NOMO-1 (cell line): ENCODE measurements at regions not wholly inside any gene's neighbourhood (a gene's known extent, or its start where the extent isn't known, plus 50 kb on each side); places are given as distances from the start of the nearest gene placed in this dataset.

Experiments used
- DNase-seq, 2 experiments: peaks; one replicate each; lab custom pipeline; 2025; ENCODE audit not compliant: unreplicated experiment in 2 of 2; lab: John Stamatoyannopoulos, UW

DNA sequence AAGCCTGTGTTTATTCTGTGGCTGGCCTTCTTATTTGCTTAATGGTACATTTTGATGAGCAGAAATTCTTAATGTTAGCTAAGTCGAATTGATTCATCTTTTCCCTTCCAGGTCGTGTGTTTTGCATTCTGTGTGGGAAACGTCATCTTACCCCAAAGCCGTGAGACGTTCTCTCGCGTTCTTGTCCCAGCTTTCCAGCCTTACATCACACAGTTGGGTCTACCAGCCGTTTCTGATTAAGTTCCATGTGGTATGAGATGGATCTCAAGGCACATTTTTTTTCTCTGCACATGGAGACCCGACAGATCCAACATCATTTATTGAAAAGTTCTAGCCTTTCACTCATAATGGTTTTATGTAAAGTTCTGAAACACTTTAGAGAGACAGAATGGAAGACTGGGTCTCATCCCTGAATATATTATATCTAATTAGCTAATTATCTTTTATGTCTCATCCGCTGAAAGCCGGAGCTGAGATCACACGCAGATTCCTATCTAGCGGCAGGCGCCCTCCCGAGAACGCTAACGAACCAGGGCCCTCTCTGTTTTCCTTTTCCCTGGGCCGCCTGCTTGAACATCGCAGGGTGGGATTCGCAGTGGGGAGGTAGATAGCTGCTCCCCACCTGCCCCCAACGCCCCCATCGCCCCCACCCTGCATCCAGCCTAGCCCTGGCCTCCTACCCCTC, 1162.2 kb downstream of the BRD1 start:
- DNase-seq: no peak

DNA sequence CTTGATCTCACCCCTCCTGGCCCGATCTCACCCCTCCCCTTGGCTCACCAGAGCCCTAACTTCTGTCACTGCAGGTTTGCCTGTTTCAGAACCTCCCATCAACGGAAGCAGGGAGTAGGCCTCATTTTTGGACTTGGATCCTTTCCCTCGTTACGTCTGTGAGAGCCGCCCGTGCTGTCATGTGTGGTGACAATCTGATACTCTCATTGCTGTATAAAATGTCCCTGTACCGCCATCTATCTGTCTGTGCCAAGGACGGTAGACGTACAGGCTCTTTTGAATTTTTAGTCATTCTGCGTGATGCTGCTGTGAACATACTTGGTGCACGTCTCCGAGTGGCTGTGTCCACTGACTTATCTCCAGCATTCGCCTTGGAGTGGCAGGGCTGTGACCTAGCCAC, 1163.1 kb downstream of the BRD1 start:
- DNase-seq: no peak

DNA sequence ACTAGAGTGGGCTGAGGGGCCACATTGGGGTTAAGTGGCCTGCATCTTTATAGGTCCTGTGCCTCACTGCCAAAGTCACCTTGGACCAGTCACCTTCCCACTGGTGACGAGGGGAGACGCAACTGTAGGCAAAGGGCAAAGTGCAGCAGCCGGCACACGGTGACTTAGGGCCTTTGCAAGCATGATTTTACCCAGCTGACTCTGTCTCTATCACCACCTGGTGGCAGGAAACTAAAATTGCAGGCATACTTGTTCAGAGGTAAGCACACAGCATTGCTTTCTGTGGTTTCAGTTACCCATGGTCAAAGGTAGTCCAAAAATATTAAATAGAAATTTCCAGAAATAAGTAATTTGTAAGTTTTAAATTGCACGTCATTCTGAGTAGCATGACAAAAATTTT, 1164.4 kb downstream of the BRD1 start:
- DNase-seq: no peak

DNA sequence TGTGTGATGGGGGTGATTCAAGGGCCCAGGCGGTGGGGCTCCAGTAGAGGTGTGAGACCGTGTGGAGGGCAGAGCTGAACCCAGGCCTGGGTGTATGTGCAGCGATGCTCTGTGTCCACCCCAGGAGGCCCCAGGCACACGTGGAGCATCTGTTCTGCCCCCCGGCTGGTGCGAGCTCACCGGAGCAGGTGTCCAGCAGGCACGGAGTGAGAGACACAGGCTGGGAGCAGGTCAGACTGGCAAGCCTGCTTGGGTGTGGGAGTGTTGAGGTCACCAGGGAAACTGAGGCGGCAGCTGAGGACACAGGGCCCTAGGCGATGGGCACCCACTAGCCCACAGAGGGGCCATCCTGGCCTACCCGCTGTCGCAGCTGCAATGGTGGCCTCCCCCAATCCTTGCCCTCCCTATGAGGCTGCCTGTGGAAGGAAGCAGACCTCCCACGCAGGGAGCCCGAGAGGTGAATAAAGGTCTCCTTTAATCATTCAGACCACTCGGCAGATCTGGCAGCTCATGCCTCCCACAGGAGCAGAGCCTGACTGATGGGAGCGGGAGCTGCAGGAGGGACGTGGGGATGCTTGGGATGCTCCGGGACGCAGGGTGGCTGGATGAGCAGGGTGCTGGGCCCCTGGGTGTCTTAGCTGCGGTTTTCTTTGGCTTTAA, 1165.1 kb downstream of the BRD1 start:
- no peak for DNase-seq

DNA sequence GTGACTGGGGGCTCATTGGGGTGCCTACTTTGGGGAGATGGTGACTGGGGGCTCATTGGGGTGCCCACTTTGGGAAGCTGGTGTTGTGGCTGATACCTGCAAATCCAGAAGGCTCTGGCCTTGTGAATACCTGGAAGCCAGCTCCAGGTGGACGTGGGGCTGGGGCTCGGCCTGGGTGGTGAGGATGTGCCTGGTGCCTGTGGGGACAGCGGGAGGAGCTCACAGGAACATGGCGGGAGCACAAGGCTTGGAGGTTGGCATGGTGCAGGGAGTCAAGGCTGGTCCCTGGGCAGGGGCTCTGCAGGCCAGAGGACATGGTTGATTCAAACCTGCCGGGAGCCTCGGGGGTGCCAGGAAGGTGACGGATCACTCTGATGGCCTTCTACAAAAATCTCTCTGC, 1165.7 kb downstream of the BRD1 start:
- DNase-seq: no peak

DNA sequence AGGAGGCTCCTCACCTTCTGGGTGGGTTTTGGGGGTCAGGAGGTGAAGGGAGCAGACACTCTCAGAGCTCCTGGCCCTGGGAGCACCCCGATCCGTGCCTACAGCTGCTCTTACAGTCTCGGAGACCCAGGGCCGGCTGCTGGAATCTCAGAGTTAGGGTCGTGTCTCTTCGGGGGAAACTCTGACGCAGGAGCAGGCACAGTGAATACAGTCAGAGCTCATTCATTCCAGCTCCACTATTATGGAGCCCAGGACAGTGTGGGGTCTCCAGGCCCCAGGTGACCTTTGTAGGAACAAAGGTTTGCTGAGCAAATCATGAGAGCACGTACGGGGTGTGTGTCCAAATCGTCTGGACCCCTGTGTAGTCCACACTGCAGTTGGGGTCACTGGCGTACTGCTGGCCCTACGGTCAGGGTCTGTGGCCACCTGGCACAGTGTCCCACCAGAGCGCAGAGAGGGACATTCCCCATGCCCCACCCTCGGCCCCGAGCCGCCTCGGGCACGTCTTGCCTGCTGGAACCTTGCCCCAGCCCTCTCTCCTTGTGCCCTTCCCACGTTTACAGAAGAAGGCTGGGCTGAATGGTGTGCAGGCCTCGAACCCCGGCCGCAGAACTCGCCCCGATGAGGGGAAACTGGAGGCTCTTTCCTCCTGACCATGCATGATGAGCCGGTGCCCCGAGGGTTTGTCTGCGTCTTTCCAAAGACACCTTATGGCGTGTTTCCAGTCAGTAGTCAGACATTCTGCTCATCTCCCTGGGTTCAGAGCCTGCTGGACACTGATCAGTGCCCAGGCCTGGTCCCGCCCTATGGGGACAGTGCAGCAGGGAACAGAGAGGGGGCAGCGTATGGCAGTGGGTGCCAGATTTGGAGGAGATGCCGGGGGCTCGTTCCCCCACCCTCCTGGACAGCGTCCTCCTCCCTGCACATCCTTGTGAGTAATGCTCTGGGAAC, 1166.6 kb downstream of the BRD1 start:
- no peak for DNase-seq

DNA sequence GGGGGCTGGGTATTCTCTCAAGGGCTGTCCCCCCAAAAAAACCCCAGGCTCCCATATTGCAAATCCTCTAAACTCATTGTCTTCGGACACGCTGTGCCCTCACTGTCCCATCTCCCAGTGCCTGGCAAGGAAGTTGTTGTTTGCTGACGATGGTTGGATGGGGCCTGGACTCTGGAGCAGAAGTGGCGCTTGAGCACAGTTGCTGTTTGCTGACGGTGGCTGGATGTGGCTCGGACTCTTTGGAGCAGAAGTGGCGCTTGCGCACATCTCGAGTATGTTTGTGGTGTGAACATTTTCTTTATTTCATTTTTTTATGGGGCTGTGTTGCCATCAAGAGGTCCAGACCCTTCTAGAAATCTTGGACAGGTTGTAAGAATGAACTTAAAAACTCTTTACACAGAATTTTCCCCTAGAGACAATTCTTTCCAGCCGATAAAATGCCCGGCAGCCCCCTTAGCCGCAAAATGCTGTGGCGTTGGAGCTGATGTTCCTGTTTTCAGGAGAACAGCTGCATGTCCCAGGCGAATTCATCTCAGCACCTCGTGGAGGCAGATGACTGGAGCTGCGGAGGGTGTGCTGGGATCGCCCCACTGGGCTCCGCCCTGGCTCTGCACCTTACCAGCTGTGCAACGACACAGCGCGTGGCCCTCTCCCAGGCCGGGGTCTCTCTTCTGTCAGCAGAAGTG, 1167.4 kb downstream of the BRD1 start:
- no peak for DNase-seq

DNA sequence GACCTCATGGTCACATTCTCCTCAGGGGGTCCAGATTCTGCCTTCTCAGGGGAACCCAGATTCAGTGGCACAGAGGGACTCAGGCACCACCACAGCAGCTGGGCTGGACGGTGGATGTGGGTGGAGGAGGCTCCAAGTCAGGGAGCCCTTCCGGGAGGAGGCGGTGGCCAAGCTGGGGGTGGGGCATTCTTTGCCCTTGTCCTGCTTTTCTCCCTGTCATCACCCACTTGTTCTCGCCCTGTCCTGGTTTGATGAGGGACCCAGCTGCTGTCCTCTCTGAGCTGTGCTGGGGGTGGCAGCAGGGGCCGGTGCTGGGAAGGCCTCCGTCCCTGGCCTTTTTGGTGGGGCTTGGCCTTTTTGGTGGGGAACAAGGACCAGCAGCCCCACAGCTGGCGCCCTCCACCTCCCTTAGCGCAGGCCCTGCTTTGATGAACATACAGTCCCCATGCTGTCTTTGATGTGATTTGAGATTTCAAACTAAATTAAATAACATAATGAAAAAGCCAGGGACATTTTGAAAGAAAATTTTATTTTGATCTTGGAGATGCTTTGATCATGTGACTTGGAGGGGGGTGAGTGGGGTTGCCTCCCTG, 1168.2 kb downstream of the BRD1 start:
- DNase-seq: no peak

DNA sequence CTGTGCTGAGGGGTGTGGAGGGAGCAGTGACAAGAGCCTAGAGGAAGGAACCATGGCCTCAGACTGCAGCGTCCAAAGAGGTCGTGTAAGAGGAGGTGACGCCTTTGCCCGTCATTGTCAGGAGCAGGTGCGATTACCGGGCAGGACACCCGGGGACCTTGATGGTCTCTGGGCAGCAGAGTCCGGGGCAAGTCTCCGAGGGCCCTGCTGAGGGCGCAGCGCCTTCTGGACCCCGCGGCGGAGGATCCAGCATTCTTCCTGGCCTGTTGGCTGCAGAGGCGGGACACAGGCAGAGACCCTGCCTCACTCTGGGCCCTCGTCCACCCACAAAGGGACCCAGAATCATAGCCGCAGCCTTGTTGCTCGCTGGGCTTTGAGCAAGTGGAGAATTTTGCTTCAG, 1168.8 kb downstream of the BRD1 start:
- no peak for DNase-seq

DNA sequence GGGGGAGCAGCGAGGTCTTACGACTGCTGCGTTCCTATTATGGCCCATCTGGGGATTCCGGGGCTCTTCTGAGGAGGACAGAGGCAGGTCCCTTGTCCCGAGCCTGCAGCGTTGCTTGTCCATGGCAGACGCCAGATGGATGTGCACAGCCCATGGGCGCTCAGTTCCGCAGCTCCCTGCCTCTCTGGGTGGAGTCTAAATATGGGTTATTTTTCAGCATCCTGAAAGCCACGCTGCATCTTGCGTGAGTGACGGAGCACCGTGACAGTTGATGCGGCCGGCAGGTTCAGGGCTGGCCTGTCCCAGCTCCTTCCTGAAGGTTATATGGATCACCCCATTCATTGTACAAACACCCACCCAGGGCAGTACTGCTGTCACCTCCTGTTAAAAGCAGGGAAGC, 1169.4 kb downstream of the BRD1 start:
- no peak for DNase-seq

DNA sequence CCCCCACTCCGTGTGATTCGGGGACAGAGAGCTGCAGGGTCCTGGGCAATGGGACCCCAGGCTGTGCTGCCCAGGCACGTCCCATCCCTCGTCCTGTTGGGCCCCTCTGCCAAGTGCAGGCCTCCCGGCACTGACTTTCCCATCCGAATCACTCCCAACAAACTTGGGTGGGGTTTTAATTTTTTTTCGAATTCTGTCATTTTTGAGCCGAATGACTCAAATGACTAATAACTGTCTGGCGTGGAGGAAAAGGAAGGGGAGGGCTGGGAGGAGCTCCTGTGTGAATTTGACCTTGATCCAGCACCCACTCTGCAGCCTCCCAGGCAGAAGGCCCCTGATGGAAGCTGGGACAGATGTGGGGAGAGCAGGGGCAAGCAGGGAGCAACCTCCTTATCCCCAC, 1173.2 kb downstream of the BRD1 start:
- no peak for DNase-seq

DNA sequence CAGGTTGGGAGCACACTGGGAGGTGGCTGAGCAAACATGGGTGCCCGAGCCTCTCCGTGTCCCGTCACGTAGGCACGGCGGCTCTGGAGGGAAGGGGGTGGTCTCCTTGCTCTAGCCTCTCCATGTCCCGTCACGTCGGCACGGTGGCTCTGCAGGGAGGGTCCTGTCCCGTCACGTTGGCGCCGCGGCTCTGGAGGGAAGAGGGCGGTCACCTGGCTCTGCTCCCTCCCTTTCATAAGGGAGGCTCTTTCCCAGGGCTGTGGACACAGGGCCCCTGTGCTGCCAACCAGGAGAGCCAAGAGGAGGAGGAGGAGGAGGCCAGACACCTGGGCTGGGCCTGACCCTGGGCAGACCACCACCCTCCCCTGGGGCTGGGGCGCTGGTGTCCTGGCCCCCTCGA, 1173.7 kb downstream of the BRD1 start:
- no peak for DNase-seq

DNA sequence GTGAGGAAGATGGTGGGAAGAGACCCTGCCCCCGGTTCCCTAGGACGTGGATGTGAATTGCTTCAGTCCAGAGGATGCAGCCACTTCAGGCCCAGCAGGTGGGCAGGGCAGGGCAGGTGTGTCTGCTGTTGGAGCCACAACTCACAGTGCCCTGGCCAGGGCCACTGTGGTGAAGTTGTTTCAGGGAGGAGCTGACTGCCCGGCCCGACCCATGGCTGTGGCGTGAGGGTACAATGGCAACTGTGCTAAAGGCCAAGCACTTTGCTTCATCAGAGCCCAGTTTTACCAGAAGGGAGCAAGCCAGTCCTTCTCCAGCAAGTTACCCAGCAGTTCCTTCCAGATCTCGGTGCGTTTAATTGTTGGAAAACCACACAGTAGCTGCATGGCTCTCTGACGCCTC, 1174.4 kb downstream of the BRD1 start:
- no peak for DNase-seq

DNA sequence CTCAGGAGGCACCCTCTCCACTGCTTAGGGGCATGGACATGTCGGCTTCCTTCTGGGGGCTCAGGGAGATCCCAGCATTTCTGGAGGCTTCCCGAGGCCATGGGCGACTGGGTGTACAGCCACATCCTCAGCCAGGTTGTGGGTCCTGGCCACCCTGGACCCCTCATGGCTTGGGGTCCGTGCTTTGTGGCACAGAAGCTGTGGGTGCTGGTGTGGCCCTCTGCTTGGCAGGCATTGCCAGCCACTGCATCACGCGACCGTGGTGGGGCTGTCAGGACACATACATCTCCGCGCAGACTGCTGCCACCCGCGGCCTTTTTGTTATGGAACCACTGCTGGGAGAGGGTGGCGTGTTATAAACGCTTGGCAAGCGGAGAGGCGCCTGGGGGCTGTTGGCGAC, 1174.9 kb downstream of the BRD1 start:
- no peak for DNase-seq

DNA sequence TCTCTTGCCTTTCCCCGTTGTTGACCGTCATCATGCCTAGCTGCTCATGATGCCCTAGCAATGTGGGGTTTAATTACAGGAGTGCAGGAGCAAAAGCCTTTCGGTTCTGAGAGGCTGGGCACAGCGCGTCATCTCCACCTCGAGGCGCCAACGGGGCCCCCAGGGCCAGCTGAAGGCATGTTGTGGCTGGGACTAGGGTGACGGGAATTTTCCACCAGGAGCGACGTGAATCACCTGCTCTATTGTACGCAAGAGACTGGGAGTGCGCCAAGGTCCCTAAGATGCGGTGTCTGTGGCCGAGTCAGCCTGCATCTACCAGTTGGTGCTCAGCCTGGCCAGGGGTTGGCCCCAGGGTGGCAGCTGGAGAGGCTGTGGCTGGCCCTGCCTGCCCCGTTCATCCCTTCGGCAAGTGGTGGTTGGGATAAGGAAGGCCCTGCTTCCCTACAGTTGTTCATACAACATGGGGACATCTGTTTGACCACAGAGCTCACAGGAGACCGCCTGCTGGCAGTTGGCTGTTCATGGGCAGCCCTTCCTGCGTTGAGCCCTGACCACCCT, 1175.6 kb downstream of the BRD1 start:
- DNase-seq: no peak

DNA sequence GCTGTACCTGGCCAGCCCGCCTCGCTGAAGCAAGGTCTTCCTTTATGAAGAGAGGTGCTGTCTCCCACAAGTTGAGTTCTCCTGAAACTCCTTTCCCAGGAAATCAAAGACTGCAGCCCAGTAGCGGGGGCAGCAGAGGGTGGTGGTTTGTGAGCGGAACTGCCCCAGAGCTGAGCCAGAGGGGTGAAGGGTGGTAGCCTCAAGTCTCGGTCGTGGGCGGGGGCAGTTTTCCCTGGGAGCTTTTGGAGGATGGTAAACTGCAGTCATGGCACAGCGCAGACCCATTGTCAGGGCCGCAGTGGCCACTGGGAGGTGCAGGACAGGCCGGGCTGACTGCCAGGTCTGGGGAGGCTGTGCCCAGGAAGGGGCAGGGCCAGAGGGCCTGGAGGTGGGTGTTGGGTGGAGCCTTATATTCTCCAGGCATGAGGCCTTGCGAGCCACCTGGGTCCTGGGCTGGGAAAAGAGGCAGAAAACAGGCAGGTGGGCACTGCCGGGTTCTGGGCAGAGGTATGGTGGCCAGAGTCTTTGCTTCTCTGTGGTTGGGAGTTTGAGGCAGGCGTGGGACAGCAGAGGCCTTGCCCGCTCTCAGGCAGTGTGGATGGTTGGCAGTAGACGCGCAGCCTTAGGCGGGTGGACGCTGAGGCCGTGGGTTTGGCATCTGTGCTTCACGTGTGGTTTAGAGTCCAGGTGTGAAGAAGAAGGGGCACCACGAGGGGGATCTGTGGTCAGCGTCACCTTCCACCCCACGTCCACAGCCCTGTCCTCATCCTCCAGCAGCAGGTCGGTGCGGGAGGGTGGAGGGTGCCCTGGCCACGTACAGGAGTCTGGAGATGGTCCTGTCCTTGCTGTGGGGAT, 1176.4 kb downstream of the BRD1 start:
- no peak for DNase-seq

DNA sequence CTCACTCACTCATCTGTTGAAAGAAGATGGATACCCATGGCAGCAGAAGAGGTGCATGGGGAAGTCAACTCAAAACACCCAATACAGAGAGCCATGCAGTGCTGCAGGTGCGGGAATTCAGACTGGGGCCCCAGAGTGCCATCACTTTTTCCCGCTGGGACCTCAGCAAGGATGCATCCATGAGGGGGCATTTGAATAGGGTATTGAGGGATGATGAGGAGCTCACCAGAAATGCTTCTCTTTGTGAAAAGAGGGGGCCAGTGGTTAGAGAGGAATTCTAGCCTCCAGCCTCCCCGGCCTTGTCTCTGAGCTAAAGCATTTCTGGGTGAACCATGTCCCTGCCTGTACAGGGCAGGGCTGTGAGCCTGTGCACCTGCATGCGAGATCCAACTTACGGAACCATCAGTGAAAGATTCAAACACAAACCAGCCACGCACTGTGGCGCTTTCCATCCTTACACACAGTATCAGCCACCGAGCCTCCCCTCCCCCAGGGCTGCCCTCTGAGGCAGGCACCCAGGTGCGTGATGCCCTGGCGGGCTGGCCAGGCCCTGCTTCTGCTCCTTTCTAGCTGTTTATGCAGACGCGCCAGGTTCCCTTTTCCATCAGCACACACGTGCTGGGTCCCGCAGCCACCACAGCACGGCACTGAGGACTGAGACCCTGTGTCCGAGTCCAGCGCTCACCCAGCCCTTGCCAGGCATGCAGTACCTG, 1177.2 kb downstream of the BRD1 start:
- no peak for DNase-seq

DNA sequence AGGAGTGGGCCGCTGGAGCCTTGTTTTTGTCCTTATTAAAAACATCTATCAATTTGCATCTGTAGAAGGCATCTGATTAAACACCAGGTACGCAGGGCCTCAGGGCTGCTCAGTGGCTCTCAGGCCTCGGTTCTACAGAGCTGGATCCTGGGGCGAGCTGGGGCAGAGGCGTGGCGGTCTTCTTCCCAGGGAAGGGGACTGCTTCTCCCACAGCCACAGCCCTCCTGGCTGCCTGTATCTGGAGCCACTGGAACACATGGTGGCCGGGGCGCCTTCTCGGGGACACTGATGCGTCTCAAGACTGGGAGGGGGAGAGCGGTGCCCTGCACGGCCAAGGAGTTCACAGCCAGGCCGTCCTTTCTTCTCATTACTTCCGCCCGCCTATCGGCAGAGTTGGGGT, 1178.2 kb downstream of the BRD1 start:
- no peak for DNase-seq

DNA sequence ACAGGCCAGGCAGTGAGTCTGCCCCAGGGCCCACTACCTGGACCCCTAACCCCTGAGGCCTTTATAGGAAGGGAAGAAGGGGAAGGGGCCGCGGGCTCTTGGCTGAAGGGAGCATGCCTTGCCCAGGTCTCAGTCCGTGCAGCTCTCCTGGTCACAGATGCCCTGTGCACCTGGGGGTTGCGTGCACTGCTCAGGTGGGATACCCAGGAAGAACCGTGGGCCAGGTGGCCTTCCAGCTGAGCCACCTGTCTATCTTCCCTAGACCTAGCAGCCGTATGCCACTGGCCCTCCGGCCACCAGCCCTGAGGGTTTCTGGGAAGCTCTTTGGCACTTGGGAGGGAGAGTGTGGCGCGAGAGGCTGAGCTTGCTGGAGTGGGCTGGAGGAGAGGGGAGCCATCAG, 1178.6 kb downstream of the BRD1 start:
- no peak for DNase-seq
